Activated T-helper 17 cell treated with anti-CD3 and anti-CD28 coated beads, Interleukin-2, amount 50 U/mL, for 72 hours (primary cell): ENCODE measurements at regions not wholly inside any gene's neighbourhood (a gene's known extent, or its start where the extent isn't known, plus 50 kb on each side); places are given as distances from the start of the nearest gene placed in this dataset.

Experiments
- ATAC-seq: fragments of 150-1000 bp; cut with Tn5 transposase; replicated peaks from 2 replicates; pipeline ENCODE4 v1.10.0; 2021; ENCODE audit warnings: mild to moderate bottlenecking, moderate library complexity
- H3K27ac Mint-ChIP-seq: one replicate; pipeline ENCODE4 v1.8.0; 2022; ENCODE audit warnings: mixed read lengths
- H3K27me3 Mint-ChIP-seq: one replicate; pipeline ENCODE4 v1.8.0; 2022; ENCODE audit warnings: mixed read lengths
- H3K36me3 Mint-ChIP-seq: one replicate; pipeline ENCODE4 v1.8.0; 2022; ENCODE audit warnings: low read depth, mild to moderate bottlenecking, mixed read lengths
- H3K4me1 Mint-ChIP-seq: one replicate; pipeline ENCODE4 v1.8.0; 2022; ENCODE audit warnings: mixed read lengths
- H3K4me3 Mint-ChIP-seq: one replicate; pipeline ENCODE4 v1.8.0; 2022; ENCODE audit warnings: mild to moderate bottlenecking, mixed read lengths
- H3K9me3 Mint-ChIP-seq: one replicate; pipeline ENCODE4 v1.8.0; 2022; ENCODE audit warnings: mixed read lengths

- Mint-ChIP-seq H3K36me3 (no peaks in the 10 kb centered on the region), H3K4me3 (no peak overlapping the region), H3K9me3 (peaks cover 20% of the 10 kb centered on the region), H3K27ac (no peak overlapping the region), H3K4me1 (no peaks in the 10 kb centered on the region), H3K27me3 (no peaks in the 10 kb centered on the region)
- no peak for ATAC-seq
Measured at GRCh38 chr4:13103382-13104015, 380.6 kb downstream of the RAB28 start.

DNA sequence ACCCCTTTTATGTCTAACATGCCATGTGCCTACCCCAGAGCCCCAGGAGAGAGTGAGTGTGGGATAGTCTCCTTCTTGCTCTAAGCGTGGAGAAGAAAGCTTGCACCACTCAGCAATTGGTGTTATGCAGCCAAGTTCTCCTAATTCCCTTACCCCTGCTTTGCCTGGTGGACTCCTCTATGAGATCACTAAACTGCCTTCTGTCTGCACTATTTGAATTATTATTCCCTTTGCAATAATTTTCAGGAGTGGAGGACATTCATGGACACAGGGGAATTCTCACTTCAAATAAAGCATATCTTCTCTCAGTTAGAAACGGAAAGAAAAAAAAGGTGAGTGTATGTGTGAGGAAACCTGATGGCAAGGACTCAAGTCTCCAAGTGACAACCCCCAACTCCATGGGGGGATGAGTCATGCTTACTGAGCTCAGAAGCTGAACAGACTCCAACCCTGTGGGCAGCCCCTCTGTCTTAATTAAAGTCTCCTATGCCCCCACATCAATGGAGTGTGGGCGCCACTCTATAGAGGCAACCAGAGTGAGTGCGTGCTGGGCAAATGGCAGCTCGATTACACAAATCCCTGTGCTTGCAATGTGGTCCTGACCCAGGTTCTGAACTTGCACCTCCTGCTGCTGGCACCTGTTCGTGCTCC, 381.9 kb downstream of the RAB28 start:
- Mint-ChIP-seq H3K27ac (no peak overlapping the region), H3K27me3 (no peaks in the 10 kb centered on the region), H3K4me1 (no peaks in the 10 kb centered on the region), H3K9me3 (peaks cover 7% of the 10 kb centered on the region), H3K4me3 (no peak overlapping the region), H3K36me3 (no peaks in the 10 kb centered on the region)
- no peak for ATAC-seq

DNA sequence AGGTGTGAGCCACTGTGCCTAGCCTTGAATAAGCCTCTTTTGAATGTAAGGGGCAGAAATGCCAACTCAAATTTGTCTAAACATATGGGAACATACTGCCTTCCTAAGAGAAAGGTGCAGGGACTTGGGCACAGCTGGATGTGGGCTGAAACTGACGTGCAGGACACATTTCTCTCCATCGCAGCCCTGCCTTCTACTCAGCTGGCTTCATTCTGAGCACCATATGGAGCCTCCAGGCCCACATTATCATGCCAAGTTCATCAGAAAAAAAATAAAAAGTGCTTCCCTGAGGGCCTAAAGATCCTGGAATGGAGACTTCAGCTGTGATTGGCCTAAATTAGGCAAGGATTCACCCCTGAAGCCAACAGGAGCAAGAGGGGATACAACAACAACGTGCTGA, 386.2 kb downstream of the RAB28 start:
- Mint-ChIP-seq H3K4me3 (no peak overlapping the region), H3K27me3 (no peaks in the 10 kb centered on the region), H3K27ac (no peak overlapping the region), H3K9me3 (peaks cover 6% of the 10 kb centered on the region), H3K36me3 (no peaks in the 10 kb centered on the region), H3K4me1 (no peaks in the 10 kb centered on the region)
- ATAC-seq = no peak

DNA sequence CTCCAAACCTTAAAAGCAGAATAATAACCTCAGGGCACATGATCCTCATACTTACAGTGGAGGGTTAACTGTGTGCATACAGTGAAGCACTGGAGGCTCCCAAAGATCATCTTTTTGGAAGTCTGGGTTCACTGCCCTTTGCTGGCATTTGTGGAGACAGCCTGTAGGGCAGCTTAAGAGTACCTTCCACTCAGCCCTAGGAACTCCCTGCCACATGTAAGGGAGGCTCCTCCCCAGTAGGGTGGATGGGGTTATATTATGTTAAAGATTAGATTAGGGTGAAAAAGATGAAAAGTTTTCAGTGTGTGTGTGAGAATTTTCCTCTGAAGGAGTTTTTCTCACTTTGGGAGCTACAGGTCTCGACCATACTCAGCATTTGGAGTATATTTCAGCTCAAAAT, 388.4 kb downstream of the RAB28 start:
- H3K4me3 Mint-ChIP-seq = no peak overlapping the region
- no peaks in the 10 kb centered on the region for H3K36me3 Mint-ChIP-seq
- no peaks in the 10 kb centered on the region for H3K27me3 Mint-ChIP-seq
- H3K4me1 Mint-ChIP-seq = no peaks in the 10 kb centered on the region
- no peak for ATAC-seq
- no peak overlapping the region for H3K27ac Mint-ChIP-seq
- H3K9me3 Mint-ChIP-seq = peaks cover 6% of the 10 kb centered on the region

DNA sequence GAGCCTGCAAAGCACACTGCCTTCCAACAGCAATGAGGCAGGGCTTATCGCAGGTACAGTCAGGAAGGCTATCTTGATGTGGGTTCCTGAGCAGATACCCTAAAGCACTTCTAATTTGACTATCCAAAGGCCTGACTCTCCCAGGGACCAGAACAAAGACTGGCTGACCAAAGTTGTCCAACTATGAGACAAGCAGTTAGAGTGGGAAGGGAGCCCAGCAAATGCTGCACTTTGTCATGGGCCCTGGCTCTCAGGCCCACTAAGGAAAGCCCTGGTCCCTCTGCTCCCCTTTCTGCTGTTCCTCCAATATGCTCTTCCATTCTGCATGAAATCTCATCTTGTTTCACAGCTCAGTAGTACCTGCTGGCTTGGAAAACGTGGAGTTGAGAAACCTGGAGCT, 391.0 kb downstream of the RAB28 start:
- H3K4me1 Mint-ChIP-seq = no peaks in the 10 kb centered on the region
- no peak overlapping the region for H3K4me3 Mint-ChIP-seq
- ATAC-seq = no peak
- H3K36me3 Mint-ChIP-seq = no peaks in the 10 kb centered on the region
- no peaks in the 10 kb centered on the region for H3K9me3 Mint-ChIP-seq
- no peak overlapping the region for H3K27ac Mint-ChIP-seq
- peaks cover 4% of the 10 kb centered on the region for H3K27me3 Mint-ChIP-seq

DNA sequence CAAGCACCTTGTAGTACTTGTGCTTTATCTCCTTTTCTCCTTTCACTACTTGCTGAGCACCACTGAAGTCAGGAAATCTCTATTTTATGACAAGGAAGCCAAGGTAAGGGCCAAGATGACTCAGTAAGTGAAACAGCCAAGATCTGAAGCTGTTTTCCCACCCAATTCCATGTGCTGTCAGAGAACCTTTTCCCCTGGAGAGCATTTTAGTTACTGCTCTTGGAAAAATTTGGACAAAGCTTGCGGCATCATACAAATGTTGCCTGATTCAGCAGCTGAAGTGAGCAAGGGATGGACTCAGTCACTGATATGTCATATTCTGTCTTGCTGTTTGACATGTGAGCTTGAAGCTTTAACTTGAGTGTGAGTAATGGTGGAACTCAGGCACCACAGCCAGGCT, 391.4 kb downstream of the RAB28 start:
- no peak for ATAC-seq
- H3K36me3 Mint-ChIP-seq = no peaks in the 10 kb centered on the region
- H3K9me3 Mint-ChIP-seq = no peaks in the 10 kb centered on the region
- no peak overlapping the region for H3K27ac Mint-ChIP-seq
- H3K4me3 Mint-ChIP-seq = no peak overlapping the region
- H3K4me1 Mint-ChIP-seq = no peaks in the 10 kb centered on the region
- H3K27me3 Mint-ChIP-seq = peaks cover 4% of the 10 kb centered on the region

GRCh38 chr4:13089659-13089998, 394.5 kb downstream of the RAB28 start:
- H3K36me3 Mint-ChIP-seq = no peaks in the 10 kb centered on the region
- no peak overlapping the region for H3K27ac Mint-ChIP-seq
- peaks cover 4% of the 10 kb centered on the region for H3K27me3 Mint-ChIP-seq
- ATAC-seq = no peak
- H3K4me3 Mint-ChIP-seq = no peak overlapping the region
- H3K4me1 Mint-ChIP-seq = no peaks in the 10 kb centered on the region
- H3K9me3 Mint-ChIP-seq = peaks cover 4% of the 10 kb centered on the region

DNA sequence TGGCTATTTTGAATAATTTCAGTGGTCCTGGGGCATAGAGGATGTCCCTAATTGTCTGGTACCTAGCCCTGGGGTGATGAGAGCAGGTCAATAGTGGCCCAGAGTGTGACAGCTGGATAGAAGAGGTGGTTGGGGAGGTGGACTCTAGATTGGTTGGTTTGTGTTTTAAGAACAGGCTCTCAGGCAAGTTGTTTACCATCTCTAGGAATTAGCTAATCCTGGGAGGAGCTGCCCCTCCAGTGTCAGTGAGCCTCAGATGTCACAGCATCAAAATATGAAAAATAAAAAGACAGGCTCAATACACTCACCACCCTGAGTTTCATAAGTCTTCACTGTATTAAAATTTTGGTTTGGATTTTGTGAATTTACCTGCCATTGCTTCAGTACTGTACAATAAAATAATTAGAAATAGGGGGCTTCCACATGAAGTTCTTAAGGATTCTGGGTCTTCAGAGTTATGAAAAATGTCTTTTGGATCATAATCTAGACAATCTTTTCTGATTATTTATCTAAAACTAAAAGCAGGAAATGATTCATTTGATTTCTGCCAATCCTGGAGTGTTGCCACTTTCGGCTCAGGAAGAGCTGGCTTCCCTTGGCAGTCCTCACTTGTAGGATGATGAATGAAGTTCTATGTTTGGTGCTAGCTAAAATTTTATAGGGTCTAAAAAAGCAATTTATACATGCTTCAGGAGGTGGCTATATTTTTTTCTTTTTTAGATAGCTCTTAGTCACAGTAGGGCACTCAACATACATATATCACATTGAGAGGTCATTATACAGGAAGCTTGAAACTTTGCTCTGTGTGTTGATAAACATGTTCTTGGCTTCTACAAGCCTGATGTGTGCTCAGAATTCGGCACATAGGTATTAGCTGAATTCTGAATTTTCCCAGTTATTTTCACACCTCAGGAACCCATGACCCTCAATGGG, 395.1 kb downstream of the RAB28 start:
- Mint-ChIP-seq H3K27ac (no peak overlapping the region), H3K9me3 (peaks cover 6% of the 10 kb centered on the region), H3K27me3 (peaks cover 4% of the 10 kb centered on the region), H3K4me3 (no peak overlapping the region), H3K36me3 (no peaks in the 10 kb centered on the region), H3K4me1 (no peaks in the 10 kb centered on the region)
- no peak for ATAC-seq

GRCh38 chr4:13087041-13087440, 397.1 kb downstream of the RAB28 start:
- Mint-ChIP-seq H3K9me3 (peaks cover 18% of the 10 kb centered on the region), H3K36me3 (no peaks in the 10 kb centered on the region), H3K4me3 (no peak overlapping the region), H3K4me1 (no peaks in the 10 kb centered on the region), H3K27ac (no peak overlapping the region), H3K27me3 (peaks cover 4% of the 10 kb centered on the region)
- no peak for ATAC-seq

DNA sequence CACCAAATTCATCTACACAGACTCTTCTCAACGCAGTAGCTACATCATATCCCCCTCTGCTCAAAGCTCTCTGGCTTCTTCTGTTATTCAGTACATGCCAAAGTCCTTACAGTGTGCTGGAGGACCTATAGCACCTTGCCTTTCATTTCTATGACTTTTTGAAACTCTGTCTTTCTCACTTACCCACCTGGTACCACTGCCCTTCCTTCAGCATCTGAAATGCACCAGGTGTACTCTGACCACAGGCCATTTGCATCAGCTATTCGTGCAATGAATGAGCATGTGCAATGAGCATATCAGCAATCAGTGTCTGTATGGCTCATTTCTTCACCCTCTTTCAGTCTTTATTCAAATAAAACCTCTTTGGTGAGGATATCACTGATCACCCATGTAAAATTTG, 399.9 kb downstream of the RAB28 start:
- Mint-ChIP-seq H3K9me3 (peaks cover 29% of the 10 kb centered on the region), H3K4me3 (no peak overlapping the region), H3K4me1 (no peaks in the 10 kb centered on the region), H3K27ac (no peak overlapping the region), H3K27me3 (peaks cover 4% of the 10 kb centered on the region), H3K36me3 (no peaks in the 10 kb centered on the region)
- ATAC-seq = no peak

- Mint-ChIP-seq H3K27ac (no peak overlapping the region), H3K4me3 (no peak overlapping the region), H3K27me3 (no peaks in the 10 kb centered on the region), H3K4me1 (no peaks in the 10 kb centered on the region), H3K36me3 (no peaks in the 10 kb centered on the region), H3K9me3 (peaks cover 29% of the 10 kb centered on the region)
- no peak for ATAC-seq
Measured at GRCh38 chr4:13081830-13082229, 402.3 kb downstream of the RAB28 start.

DNA sequence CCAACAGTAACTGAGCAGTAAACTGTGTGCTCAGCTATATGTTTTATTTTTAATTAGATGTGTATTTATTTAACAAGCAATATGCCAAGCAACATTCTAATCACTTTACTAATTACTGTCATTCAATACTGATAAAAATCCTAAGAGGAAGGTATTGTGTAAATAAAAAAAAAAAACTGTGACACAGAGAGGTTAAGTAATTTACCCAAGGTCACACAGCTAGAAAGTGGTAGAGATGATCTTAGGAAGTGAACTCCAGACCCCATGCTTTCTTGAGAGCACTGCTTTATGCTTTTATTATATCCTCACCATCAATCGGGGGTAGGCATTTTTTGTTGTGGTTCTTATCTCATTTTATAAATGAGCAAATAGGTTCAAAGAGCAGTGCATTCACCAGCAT, 417.1 kb downstream of the RAB28 start:
- no peaks in the 10 kb centered on the region for H3K4me1 Mint-ChIP-seq
- H3K27me3 Mint-ChIP-seq = no peaks in the 10 kb centered on the region
- peaks cover 7% of the 10 kb centered on the region for H3K9me3 Mint-ChIP-seq
- ATAC-seq = no peak
- no peaks in the 10 kb centered on the region for H3K36me3 Mint-ChIP-seq
- H3K27ac Mint-ChIP-seq = no peak overlapping the region
- no peak overlapping the region for H3K4me3 Mint-ChIP-seq

DNA sequence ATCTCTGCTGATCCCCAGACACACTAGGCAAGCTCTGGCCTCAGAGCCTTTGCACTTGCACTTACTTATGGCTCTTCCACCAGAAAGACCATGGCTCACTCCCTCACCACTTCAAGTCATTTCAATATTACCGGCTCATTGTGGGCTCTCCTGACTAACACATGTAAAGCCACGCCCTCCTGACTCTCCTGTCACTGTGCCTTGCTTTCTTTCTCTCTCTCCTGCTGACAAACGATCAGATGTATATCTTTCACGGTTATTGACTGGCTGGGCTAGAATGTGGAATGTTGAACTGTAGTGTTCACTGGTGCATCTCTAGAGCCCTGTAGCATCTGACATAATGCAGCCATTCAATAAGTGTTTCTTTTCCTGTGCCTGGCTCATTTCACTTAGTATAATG, 425.1 kb downstream of the RAB28 start:
- H3K9me3 Mint-ChIP-seq = peaks cover 5% of the 10 kb centered on the region
- no peak overlapping the region for H3K4me3 Mint-ChIP-seq
- no peaks in the 10 kb centered on the region for H3K36me3 Mint-ChIP-seq
- ATAC-seq = peak; percentile 64
- no peak overlapping the region for H3K27ac Mint-ChIP-seq
- H3K27me3 Mint-ChIP-seq = no peaks in the 10 kb centered on the region
- H3K4me1 Mint-ChIP-seq = no peaks in the 10 kb centered on the region

- Mint-ChIP-seq H3K4me3 (no peak overlapping the region), H3K27ac (no peak overlapping the region), H3K27me3 (no peaks in the 10 kb centered on the region), H3K4me1 (no peaks in the 10 kb centered on the region), H3K9me3 (peaks cover 5% of the 10 kb centered on the region), H3K36me3 (no peaks in the 10 kb centered on the region)
- no peak for ATAC-seq
Measured at GRCh38 chr4:13056630-13057189, 427.4 kb downstream of the RAB28 start.
